ENCODE measurements at regions not wholly inside any gene's neighbourhood (a gene's known extent, or its start where the extent isn't known, plus 50 kb on each side); places are given as distances from the start of the nearest gene placed in this dataset.

DNA sequence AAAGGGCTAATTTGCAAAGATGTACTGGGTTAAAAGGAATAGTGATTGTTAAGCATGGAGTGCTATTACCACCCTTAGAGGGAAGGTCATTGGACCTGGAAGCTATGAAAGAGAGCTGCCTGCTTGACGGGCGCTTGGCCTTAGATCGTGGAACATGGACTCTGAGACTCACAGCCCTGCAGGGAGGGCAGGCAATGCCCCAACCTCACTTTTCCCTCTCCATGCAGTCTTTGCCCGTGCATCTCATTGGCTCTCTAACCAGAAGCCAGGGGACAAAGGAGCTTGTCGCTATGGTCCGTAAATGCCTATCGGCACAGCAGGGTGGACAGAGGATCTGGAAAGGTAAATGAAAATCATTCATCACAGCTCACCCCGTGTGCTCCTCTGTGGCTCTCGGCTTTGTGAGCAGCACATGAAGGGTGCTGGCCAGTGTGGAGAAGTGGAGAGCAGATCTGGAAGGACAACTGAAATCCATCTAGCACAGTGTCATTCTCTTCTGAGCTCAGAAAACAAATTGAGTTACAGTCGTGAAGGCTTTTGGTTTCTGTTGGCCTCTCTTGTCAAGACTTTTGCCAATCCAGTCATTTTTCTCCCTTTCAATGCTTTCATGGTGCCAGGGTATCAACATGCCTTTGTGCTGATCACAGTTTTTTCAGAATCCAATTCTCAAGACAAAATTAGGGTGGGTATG lies 186.2 kb downstream of the SNX18 start:
- DNase-seq (ENCODE audit: low read depth) = no peak
- TF ChIP-seq, protein P1, sequence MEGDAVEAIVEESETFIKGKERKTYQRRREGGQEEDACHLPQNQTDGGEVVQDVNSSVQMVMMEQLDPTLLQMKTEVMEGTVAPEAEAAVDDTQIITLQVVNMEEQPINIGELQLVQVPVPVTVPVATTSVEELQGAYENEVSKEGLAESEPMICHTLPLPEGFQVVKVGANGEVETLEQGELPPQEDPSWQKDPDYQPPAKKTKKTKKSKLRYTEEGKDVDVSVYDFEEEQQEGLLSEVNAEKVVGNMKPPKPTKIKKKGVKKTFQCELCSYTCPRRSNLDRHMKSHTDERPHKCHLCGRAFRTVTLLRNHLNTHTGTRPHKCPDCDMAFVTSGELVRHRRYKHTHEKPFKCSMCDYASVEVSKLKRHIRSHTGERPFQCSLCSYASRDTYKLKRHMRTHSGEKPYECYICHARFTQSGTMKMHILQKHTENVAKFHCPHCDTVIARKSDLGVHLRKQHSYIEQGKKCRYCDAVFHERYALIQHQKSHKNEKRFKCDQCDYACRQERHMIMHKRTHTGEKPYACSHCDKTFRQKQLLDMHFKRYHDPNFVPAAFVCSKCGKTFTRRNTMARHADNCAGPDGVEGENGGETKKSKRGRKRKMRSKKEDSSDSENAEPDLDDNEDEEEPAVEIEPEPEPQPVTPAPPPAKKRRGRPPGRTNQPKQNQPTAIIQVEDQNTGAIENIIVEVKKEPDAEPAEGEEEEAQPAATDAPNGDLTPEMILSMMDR (conservative IDR thresholded peaks at IDR 0.05; ENCODE audit: low read depth, low read length) = no peak
- no peak overlapping the region for H3K4me3 ChIP-seq (ENCODE audit: low read depth, low read length)

DNA sequence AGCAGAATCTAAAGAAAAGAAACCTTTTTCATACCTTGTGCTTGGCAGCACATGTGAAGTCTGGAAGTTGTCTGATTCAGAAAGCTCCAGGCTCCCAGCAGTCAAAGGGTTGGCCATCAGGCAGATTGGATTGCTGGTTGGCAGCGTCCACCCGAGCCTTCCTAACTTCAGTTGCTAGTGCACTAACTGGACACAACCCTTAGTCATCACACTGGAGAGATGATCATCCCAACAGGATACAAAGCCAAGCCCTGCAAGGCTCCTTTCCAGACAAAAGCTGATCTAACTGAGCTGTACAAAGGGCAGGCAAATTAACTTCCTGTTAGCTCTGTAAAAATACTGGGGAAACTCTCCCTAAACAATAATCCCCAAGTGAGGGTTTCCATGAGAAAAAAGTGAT lies 185.6 kb downstream of the SNX18 start:
- TF ChIP-seq, protein P1 (conservative IDR thresholded peaks at IDR 0.05; ENCODE audit: low read depth, low read length) = no peak
- H3K4me3 ChIP-seq (ENCODE audit: low read depth, low read length) = no peak overlapping the region
- peak; percentile 68 for DNase-seq (ENCODE audit: low read depth)

DNA sequence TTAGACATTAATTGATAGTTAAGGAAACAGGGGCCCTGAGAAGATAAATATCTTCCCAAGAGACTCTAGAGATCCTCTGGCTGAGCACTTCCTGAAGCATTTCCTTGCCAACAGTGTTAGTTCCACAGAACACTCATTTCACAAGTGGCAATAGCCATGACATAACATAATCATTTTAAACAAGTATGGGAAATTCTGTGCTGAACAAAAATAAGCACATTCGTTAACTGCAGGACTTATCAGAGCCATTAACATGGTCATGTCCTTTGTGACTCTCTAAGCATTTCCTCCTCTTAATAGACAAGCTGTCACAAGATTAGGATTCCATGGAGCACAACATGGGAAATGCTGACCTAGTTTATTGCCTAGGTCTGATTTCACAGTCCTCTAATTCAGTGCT lies 184.9 kb downstream of the SNX18 start:
- TF ChIP-seq, protein P1 (conservative IDR thresholded peaks at IDR 0.05; ENCODE audit: low read depth, low read length) = no peak
- no peak for DNase-seq (ENCODE audit: low read depth)
- no peak overlapping the region for H3K4me3 ChIP-seq (ENCODE audit: low read depth, low read length)

DNA sequence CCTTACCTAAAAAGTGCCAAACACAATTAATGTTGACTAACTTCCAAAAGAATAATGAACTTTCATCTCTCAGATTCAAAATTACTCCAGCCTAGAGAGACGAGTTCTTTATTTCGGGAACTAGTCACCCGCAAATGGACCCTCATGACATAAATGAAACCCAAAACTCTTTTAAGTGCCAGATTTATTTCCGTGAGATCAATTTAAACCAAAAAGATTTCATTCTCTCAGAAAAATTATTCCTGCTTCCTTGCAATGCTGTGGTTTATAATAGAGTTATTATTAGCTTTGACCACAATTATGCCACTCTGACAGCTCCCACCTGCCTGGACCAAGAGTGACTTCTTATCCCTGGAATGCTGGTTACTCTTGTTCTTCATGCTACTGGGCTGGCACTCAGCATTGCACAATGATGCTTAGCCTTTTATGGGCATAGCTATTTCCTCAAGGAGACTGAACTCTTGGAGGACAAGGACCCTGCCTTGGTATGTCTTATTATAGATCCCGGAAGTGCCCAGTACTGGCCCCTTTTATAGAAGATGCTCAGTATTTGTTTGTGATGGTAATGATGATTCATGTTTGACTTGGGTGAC lies 183.5 kb downstream of the SNX18 start:
- TF ChIP-seq, protein P1 (conservative IDR thresholded peaks at IDR 0.05; ENCODE audit: low read depth, low read length) = no peak
- H3K4me3 ChIP-seq (ENCODE audit: low read depth, low read length) = no peak overlapping the region
- peak; percentile 96 for DNase-seq (ENCODE audit: low read depth)

DNA sequence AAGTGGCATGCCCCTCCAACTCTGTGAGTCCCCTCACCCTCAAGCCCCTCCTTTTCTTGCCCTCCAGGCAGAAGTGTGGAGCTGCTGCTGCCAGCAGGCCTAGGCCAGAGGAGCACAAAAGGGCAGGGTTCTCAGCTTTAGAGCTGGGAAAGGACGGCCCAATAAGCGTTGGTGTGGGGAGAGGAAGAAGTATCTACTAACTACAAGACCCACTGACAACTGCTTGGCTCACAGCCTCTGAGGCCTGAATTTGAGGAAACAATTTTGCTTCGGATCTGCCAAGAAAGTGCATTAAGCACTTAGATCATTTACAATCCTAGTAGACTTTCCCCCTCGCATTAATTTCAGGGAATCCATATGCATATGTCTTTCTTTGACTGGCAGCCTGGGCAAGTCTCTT lies 179.4 kb downstream of the SNX18 start:
- TF ChIP-seq, protein P1 (conservative IDR thresholded peaks at IDR 0.05; ENCODE audit: low read depth, low read length) = no peak
- no peak overlapping the region for H3K4me3 ChIP-seq (ENCODE audit: low read depth, low read length)
- no peak for DNase-seq (ENCODE audit: low read depth)

DNA sequence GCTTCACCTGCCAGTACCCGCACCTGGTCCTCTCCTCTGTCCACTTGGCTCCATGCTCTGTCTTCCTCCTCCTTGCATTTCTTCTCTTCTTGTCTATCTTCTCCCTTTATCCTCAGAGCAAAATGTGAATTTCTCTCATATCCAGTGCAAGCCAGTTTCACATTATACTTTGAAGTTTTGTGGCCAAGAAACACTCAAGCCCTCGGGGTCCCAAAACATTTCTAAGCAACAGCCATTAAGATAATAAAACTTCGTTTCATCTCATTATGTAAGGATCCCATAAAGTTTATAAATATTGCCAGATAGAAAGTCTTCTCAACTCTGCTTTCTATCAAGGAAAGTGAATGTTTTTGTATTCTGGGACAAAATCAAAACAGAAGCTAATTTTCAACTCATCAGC lies 178.8 kb downstream of the SNX18 start:
- DNase-seq (ENCODE audit: low read depth) = no peak
- TF ChIP-seq, protein P1 (conservative IDR thresholded peaks at IDR 0.05; ENCODE audit: low read depth, low read length) = no peak
- H3K4me3 ChIP-seq (ENCODE audit: low read depth, low read length) = no peak overlapping the region

Measured in choroid plexus epithelial cell (primary cell).